ENCODE measurements at regions not wholly inside any gene's neighbourhood (a gene's known extent, or its start where the extent isn't known, plus 50 kb on each side); places are given as distances from the start of the nearest gene placed in this dataset.

- no peak for TF ChIP-seq POLR2AphosphoS5 (IDR thresholded peaks at IDR 0.05; ENCODE audit: low read depth)
- TF ChIP-seq GABPA (IDR thresholded peaks at IDR 0.05; ENCODE audit: low read depth): no peak
- TF ChIP-seq, protein P1, sequence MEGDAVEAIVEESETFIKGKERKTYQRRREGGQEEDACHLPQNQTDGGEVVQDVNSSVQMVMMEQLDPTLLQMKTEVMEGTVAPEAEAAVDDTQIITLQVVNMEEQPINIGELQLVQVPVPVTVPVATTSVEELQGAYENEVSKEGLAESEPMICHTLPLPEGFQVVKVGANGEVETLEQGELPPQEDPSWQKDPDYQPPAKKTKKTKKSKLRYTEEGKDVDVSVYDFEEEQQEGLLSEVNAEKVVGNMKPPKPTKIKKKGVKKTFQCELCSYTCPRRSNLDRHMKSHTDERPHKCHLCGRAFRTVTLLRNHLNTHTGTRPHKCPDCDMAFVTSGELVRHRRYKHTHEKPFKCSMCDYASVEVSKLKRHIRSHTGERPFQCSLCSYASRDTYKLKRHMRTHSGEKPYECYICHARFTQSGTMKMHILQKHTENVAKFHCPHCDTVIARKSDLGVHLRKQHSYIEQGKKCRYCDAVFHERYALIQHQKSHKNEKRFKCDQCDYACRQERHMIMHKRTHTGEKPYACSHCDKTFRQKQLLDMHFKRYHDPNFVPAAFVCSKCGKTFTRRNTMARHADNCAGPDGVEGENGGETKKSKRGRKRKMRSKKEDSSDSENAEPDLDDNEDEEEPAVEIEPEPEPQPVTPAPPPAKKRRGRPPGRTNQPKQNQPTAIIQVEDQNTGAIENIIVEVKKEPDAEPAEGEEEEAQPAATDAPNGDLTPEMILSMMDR (IDR thresholded peaks at IDR 0.05; ENCODE audit: insufficient read depth, low read length): no peak
- no peak for TF ChIP-seq REST (IDR thresholded peaks at IDR 0.05; ENCODE audit: insufficient replicate concordance, low read depth)
- no peak for TF ChIP-seq SPI1 (IDR thresholded peaks at IDR 0.05; ENCODE audit: borderline replicate concordance, low read depth)
These were observed 501.0 kb upstream of the CDH11 start for GRCh38 chr16:65622871-65623270.
